PC-9 (cell line): ENCODE measurements at regions not wholly inside any gene's neighbourhood (a gene's known extent, or its start where the extent isn't known, plus 50 kb on each side); places are given as distances from the start of the nearest gene placed in this dataset.
"Not testable (repeated sequence)": the region's sequence is repeated elsewhere in the genome, so short reads cannot be mapped to it uniquely, and the experiment has no call there.

Source experiments
- BruUV-seq: library from RNA; stranded (reverse); fragments of 400-500 nt; replicated peaks from 2 replicates; lab custom pipeline; 2021; lab: Mats Ljungman, UMichigan
- CTCF ChIA-PET: fragments of 300-600 bp; sonication (Branson Sonifier 250); formaldehyde crosslinking; loops from one replicate; lab custom pipeline; 2022; ENCODE audit warnings: antibody characterized with exemption; lab: Charles Lee
- POLR2A ChIA-PET: fragments of 300-600 bp; sonication (Branson Sonifier 250); formaldehyde crosslinking; loops from one replicate; lab custom pipeline; 2022; ENCODE audit warnings: antibody characterized with exemption; ENCODE audit not compliant: unreplicated experiment; lab: Charles Lee
- DNase-seq, 2 experiments: peaks; one replicate each; pipeline versions ENCODE4 v3.0.0 to v3.0.0-alpha.2; 2015 to 2022; ENCODE audit warnings: mixed read lengths in 1 of 2
- H2AFZ ChIP-seq: fragments of 200-600 bp; sonication (generic); 2 replicates; pipeline ENCODE4 v1.8.1; 2017; ENCODE audit warnings: antibody characterized with exemption
- H3F3A ChIP-seq: fragments of 200-600 bp; sonication (generic); 2 replicates; pipeline ENCODE4 v1.8.1; 2017; ENCODE audit warnings: antibody characterized with exemption, mild to moderate bottlenecking, low read depth; ENCODE audit not compliant: insufficient read depth
- H3K27ac ChIP-seq: fragments of 200-600 bp; sonication (generic); 2 replicates; pipeline ENCODE4 v1.6.1; 2016; ENCODE audit warnings: mixed run types
- H3K27me3 ChIP-seq: fragments of 200-600 bp; sonication (generic); 2 replicates; pipeline ENCODE4 v1.6.1; 2016; ENCODE audit warnings: low read depth, mixed run types; ENCODE audit not compliant: insufficient read depth
- H3K36me3 ChIP-seq: fragments of 200-600 bp; sonication (generic); 2 replicates; pipeline ENCODE4 v1.6.1; 2016; ENCODE audit warnings: low read depth, mixed run types
- H3K4me1 ChIP-seq: fragments of 200-600 bp; sonication (generic); replicated peaks from 2 replicates; pipeline ENCODE4 v1.6.1; 2016; ENCODE audit warnings: mixed run types; ENCODE audit not compliant: insufficient read depth
- H3K4me2 ChIP-seq: fragments of 200-600 bp; sonication (generic); 2 replicates; pipeline ENCODE4 v1.6.1; 2017; ENCODE audit warnings: mixed run types
- H3K4me3 ChIP-seq: fragments of 200-600 bp; sonication (generic); 2 replicates; pipeline ENCODE4 v1.6.1; 2016; ENCODE audit warnings: mixed run types
- H3K79me2 ChIP-seq: fragments of 200-600 bp; sonication (generic); 2 replicates; pipeline ENCODE4 v1.6.1; 2017; ENCODE audit warnings: low read depth, mixed run types
- H3K9me2 ChIP-seq: fragments of 200-600 bp; sonication (generic); 2 replicates; pipeline ENCODE4 v1.8.1; 2017; ENCODE audit warnings: mild to moderate bottlenecking; ENCODE audit not compliant: insufficient read depth
- H3K9me3 ChIP-seq: fragments of 200-600 bp; sonication (generic); 2 replicates; pipeline ENCODE4 v1.8.1; 2016; ENCODE audit warnings: low read depth; ENCODE audit not compliant: insufficient read depth
- H4K20me1 ChIP-seq: fragments of 200-600 bp; sonication (generic); 2 replicates; pipeline ENCODE4 v1.8.1; 2017; ENCODE audit not compliant: insufficient read depth
- CTCF ChIP-seq: fragments of 200-600 bp; sonication (generic); conservative IDR thresholded peaks from 2 replicates; pipeline ENCODE4 v1.6.1; 2017; ENCODE audit warnings: mixed run types, antibody characterized with exemption, mild to moderate bottlenecking, moderate library complexity
- EZH2 ChIP-seq: fragments of 200-600 bp; sonication (generic); IDR thresholded peaks from 2 replicates; pipeline ENCODE4 v1.8.0; 2017; ENCODE audit warnings: antibody characterized with exemption, low read depth
- intact Hi-C: fragments of 100-400 bp; cut with micrococcal nuclease; formaldehyde crosslinking; loops from one replicate; pipeline ENCODE4 v1.10.0; 2022; ENCODE audit not compliant: unreplicated experiment

- BruUV-seq: no TSS peak
- no peak overlapping the region for H2AFZ ChIP-seq
- H3K27ac ChIP-seq: no peak overlapping the region
- no peak overlapping the region for H3K4me3 ChIP-seq
- peaks cover 4% of the 10 kb centered on the region; the same call in 1 of the 2 replicates for H3K9me2 ChIP-seq
- H3K4me1 ChIP-seq: no peaks in the 10 kb centered on the region
- no peak overlapping the region for H3K4me2 ChIP-seq
- CTCF ChIA-PET: no interaction called here
- DNase-seq: no peak
- H3F3A ChIP-seq: no peaks in the 10 kb centered on the region
- H3K79me2 ChIP-seq: no peaks in the 10 kb centered on the region
- POLR2A ChIA-PET: no interaction called here
- H3K9me3 ChIP-seq: no peaks in the 10 kb centered on the region
- intact Hi-C loops: no loop called here
- H3K36me3 ChIP-seq: no peaks in the 10 kb centered on the region
- no peaks in the 10 kb centered on the region for H4K20me1 ChIP-seq
- TF ChIP-seq CTCF: 0 out of 2 replicates have a peak, but pooled peaks have one; percentile 23
- TF ChIP-seq EZH2: no peak
- H3K27me3 ChIP-seq: no peaks in the 10 kb centered on the region
These were observed 247.5 kb downstream of the TMEM161B start for GRCh38 chr5:88021141-88021540.

- DNase-seq, H3K9me3 ChIP-seq, H3K9me2 ChIP-seq, H3K36me3 ChIP-seq, CTCF ChIA-PET, H3K27me3 ChIP-seq, H3K27ac ChIP-seq, intact Hi-C loops, H3K4me3 ChIP-seq, H3K79me2 ChIP-seq, H4K20me1 ChIP-seq, H3K4me2 ChIP-seq, H3F3A ChIP-seq, POLR2A ChIA-PET, H3K4me1 ChIP-seq, BruUV-seq, H2AFZ ChIP-seq: not testable (repeated sequence)
These were observed 253.7 kb downstream of the TMEM161B start for GRCh38 chr5:88014984-88015383.

- Histone ChIP-seq H2AFZ (no peak overlapping the region), H3K4me3 (no peak overlapping the region), H3K4me2 (no peak overlapping the region), H3K9me3 (no peaks in the 10 kb centered on the region), H3K36me3 (no peaks in the 10 kb centered on the region), H3K27ac (no peak overlapping the region), H3F3A (no peaks in the 10 kb centered on the region), H3K9me2 (no peaks in the 10 kb centered on the region), H3K4me1 (no peaks in the 10 kb centered on the region), H4K20me1 (no peaks in the 10 kb centered on the region), H3K79me2 (no peaks in the 10 kb centered on the region), H3K27me3 (no peaks in the 10 kb centered on the region)
- ChIA-PET CTCF (no interaction called here), POLR2A (no interaction called here)
- no TSS peak for BruUV-seq
- DNase-seq: no peak
- intact Hi-C loops: no loop called here
- TF ChIP-seq EZH2: no peak
- TF ChIP-seq CTCF: no peak
These were observed 267.8 kb downstream of the TMEM161B start for GRCh38 chr5:88000877-88001276.

GRCh38 chr5:87997662-87998061, 271.0 kb downstream of the TMEM161B start:
- no peaks in the 10 kb centered on the region for H3K36me3 ChIP-seq
- POLR2A ChIA-PET: no interaction called here
- TF ChIP-seq CTCF: no peak
- no peak for TF ChIP-seq EZH2
- no peak overlapping the region for H3K4me3 ChIP-seq
- CTCF ChIA-PET: no interaction called here
- no TSS peak for BruUV-seq
- no peak for DNase-seq
- no peaks in the 10 kb centered on the region for H3K4me1 ChIP-seq
- no peak overlapping the region for H2AFZ ChIP-seq
- H3K79me2 ChIP-seq: no peaks in the 10 kb centered on the region
- no peaks in the 10 kb centered on the region for H4K20me1 ChIP-seq
- H3K27ac ChIP-seq: no peak overlapping the region
- intact Hi-C loops: no loop called here
- H3K9me2 ChIP-seq: no peaks in the 10 kb centered on the region
- H3K4me2 ChIP-seq: no peak overlapping the region
- H3K27me3 ChIP-seq: no peaks in the 10 kb centered on the region
- H3F3A ChIP-seq: no peaks in the 10 kb centered on the region
- no peaks in the 10 kb centered on the region for H3K9me3 ChIP-seq
